HG03103 (cell line): ENCODE measurements at regions not wholly inside any gene's neighbourhood (a gene's known extent, or its start where the extent isn't known, plus 50 kb on each side); places are given as distances from the start of the nearest gene placed in this dataset.

Source experiments
- ATAC-seq: cut with Tn5 transposase; IDR thresholded peaks from one replicate; pipeline ENCODE4 v1.9.1; 2021; ENCODE audit warnings: low read depth; ENCODE audit not compliant: unreplicated experiment

- no peak for ATAC-seq
Observed at GRCh38 chr11:112457532-112457931, 196.9 kb upstream of the PLET1 start.

GRCh38 chr11:112459001-112459400 lies 198.3 kb upstream of the PLET1 start:
- no peak for ATAC-seq

- ATAC-seq, result no peak
Observed at GRCh38 chr11:112460141-112460540, 199.5 kb upstream of the PLET1 start.

GRCh38 chr11:112464949-112465348 lies 204.3 kb upstream of the PLET1 start:
- ATAC-seq, result no peak

DNA sequence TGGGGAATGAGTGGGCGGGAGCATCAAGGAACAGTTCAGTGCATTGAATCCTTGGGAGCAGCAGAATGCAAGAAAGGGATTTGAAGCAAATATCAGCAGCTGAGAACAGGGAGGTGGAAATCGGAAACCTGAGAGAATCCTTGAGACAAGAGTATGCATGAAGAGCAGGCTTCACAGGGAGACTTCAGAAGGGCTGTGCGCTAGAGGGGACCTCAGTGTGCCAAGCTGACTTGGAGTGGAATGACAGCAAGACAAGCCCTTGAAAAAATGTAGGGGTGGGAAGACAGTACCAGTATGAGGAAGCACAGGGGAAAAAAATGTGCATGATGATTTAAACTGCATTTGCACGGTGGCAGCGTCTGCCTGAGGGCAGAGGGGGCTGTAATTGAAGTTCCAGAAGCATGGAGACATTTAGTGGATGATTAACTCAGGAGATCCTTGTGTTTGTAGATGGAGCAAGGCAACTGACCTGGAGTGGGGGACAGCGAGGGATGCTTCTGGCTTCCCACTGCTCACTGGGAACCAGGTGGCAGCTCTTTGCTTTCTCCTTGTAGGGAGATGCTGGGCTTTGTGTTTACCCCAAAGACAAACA lies 204.9 kb upstream of the PLET1 start:
- no peak for ATAC-seq

DNA sequence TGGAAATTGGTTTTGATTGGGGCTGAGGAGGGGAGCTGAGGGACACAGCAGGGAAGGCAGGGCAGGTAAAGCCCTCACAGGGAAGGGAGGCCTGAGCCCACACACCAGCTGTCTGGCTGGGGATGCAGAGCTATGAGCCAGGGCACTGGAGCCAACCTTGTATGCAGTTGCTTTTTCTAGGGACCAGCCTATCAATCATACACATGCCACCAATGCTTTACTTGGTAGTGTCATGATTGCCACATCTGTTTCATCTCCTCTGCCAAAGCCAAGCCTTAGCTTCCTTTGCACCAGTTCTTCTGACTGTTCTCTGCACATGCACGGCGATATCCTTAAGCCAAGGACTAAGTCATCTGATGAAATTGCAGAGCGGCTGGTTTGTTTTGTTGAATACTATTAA lies 207.1 kb upstream of the PLET1 start:
- ATAC-seq, result no peak

GRCh38 chr11:112469376-112469775 lies 208.7 kb upstream of the PLET1 start:
- no peak for ATAC-seq

- ATAC-seq, result no peak
Observed at GRCh38 chr11:112470355-112470754, 209.7 kb upstream of the PLET1 start.

- no peak for ATAC-seq
Observed at GRCh38 chr11:112471731-112472130, 211.1 kb upstream of the PLET1 start.

- no peak for ATAC-seq
Observed at GRCh38 chr11:112477152-112477551, 216.5 kb upstream of the PLET1 start.

DNA sequence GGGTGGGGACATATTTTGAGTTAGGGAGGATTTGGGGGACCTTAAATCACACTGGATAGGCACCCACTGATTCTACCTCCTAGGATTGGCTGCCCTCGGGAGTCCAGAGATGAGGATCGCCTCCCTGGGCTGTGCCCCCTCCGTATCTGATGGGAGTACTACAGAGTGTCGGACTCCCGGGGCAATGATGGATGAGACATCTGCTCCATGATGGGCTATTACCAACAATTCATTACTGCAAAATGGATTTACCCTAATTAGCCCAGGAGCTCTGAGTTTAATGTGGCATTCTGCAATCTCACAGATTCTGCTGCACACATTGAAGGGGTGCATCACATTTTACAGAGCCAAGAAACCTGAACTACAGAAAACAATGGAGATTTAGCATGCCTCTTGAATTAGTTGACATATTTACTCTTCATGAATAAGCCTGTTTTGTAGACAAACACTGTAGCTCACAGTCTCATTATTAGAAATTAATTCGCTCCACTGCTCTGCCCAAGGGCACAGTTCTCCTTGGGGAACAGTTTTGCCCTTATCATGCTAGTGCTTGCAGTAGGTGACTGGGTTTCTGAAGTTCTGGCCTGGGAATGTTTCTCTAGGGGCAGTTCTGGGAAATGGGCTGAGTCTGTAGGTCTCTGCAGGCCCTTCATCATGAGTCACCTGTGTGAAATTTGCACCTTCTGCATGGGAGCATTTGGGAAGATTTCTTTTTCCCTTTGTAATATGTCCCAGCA lies 217.1 kb upstream of the PLET1 start:
- no peak for ATAC-seq

DNA sequence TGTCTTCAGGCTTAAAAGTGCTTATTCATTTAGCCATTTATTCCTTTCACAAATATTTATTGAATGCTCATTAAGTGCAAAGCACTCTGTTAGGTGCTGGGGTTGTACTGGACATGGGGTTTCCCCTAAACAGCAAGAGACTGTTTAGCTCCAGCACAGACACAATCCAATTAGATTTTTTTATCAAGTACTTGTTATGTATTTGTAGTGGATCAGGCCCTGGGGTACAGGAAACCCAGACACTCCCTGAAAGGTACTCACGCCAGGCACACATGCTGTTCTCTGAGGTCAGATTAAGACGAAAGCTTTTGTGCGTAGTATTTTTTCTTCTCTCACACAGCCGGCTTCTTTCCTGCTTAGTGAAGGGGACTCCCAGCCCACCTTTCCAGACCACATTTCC lies 218.1 kb upstream of the PLET1 start:
- ATAC-seq, result no peak

DNA sequence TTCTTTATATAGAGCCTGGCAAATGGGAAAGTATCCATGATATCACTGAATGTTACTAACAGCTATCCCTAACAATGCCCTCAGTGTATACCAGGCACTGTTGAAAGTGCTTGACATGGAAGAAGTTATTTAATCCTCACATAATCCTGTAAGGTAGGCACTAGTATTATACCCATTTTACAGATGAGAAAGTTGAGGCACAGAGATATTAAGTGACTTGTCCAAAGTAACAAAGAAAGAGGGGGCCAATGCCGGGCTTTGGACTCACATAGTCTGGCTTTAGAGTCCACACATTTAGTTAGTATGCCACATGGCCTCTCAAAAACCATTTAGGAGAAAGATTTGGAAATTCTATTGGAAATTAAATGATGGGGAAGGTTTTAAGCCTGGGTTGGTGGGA lies 220.8 kb upstream of the PLET1 start:
- ATAC-seq, result no peak

- ATAC-seq, result no peak
Observed at GRCh38 chr11:112481893-112482292, 221.2 kb upstream of the PLET1 start.

DNA sequence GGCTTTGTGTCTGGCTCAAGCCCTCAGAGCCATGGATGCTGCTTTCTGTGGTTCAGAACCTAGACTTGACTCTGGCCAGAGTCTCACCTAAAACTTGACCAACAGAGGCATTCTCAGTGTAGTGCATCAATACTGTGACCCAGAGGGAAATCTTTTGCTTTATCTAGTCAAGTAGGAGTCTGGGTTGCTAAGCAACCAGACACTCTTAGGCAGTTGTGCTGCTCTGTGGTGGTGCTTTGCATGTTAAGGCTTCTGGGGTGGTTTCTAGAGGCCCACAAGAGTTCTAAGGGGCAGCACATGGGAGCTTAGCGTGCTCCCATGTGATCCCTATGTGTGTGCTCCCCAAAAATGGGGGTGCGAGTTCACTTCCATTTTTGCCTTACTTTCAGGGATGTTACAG lies 224.6 kb upstream of the PLET1 start:
- ATAC-seq, result no peak

- no peak for ATAC-seq
Observed at GRCh38 chr11:112497826-112498225, 237.2 kb upstream of the PLET1 start.

DNA sequence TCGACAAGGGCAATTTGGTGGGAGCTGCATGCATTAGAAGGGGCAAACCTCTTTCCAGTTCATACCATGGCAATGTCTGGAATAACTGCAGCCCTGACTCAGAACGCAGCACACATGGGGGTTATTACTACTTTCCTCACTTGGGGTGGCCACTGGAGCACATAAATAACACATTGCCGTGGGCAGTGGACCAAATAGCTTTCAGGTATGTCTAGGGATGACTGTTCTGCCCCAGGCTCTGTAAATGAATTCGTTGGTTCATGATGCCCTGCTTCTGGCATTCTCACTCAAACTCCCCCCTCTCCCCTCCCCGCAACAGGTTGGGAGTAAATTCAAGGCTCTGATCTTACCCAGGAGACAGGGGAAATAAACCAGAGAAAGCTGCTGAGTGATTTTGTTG lies 238.0 kb upstream of the PLET1 start:
- no peak for ATAC-seq

DNA sequence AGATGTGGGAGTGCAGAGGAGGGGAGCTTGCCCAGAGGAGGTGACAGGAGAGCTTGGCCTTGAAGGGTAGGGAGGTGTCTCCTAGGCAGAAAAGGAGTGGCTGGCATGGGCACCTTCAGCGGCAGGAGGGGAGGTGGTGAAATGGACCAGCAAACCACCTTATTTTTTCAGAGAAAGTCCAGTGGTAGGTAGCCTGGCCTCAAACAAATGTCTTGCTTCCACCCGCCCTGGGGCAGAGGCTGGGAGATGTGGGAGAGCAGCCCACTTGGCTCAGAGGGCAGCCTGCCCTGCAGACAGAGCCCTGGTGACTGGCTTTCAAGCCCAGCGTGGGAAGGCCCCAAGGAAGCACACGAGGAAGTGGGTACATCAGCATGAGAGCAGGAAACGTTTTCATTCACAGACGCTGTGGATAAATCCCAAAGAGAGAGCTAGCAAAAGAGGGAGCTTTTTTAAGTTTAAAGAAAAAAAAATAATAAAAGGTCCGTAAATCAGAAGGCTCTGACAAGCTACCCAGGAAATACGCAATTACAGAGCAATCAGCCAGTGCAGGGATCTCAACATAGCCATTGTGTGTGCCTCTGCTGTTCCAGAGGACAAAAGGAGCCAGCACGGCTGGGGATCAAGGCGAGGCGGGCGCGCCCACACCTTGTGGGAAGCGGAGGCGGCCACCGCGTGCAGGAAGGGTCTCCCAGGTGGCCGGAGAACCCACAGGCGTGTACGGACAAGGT lies 238.7 kb upstream of the PLET1 start:
- ATAC-seq, result no peak

- no peak for ATAC-seq
Observed at GRCh38 chr11:112499881-112500204, 239.2 kb upstream of the PLET1 start.

DNA sequence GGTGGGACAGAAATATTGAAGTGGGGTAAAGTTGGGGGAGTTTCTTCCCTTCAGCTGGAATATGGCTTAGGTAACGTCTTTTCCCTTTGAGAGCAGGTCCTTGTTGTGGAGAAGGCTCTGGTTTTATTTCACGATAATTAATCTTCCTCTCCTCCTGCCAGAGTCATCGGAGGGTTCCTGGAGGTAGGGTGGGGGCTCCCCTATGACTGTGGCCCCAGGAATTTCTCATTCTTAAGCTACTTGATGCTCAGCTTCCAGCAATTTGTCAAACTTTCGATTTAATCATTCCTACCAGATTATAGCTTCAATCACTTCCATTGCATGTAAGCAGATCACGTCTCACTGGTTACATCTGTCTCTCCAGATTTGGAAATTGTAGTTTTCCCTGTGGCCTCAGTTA lies 242.8 kb upstream of the PLET1 start:
- ATAC-seq, result no peak

GRCh38 chr11:112504056-112504455 lies 243.4 kb upstream of the PLET1 start:
- ATAC-seq, result no peak

DNA sequence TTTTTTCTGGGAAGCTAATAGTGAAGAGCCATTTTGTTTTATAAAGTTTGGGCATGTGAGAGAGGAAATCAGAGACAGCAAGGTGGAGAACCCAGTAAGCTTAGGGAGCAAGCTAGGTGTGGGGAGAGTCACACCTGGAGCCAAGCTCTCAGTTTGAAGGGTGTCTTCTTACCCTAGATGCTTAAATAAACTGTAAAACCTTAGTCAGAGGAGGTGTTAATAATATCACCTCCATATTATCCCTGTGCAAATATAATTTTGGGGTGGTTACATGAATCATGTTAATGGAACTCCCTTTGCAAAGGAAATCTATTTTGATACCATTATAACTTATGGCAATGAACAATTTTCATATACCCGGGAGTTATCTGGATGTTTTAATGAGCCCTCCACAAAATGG lies 246.2 kb upstream of the PLET1 start:
- ATAC-seq, result no peak
